HCT116 (cell line): ENCODE measurements at regions not wholly inside any gene's neighbourhood (a gene's known extent, or its start where the extent isn't known, plus 50 kb on each side); places are given as distances from the start of the nearest gene placed in this dataset.
A peak's percentile ranks its signal among the peaks of the same experiment; 100 is the strongest.

ENCODE experiments used
- ATAC-seq: fragments of 200-7000 bp; cut with Tn5 transposase; 2 replicates; pipeline ENCODE4 v1.9.1; 2020; ENCODE audit warnings: mild to moderate bottlenecking, moderate library complexity
- BruUV-seq: library from RNA; stranded (reverse); fragments of 400-500 nt; replicated peaks from 2 replicates; lab custom pipeline; 2021; lab: Mats Ljungman, UMichigan
- CTCF ChIA-PET: fragments of 300-600 bp; sonication (Branson Sonifier 250); formaldehyde crosslinking; loops from one replicate; lab custom pipeline; 2021; ENCODE audit warnings: antibody characterized with exemption; lab: Charles Lee
- POLR2A ChIA-PET: fragments of 300-600, 350-600 bp; sonication (Branson Sonifier 250); formaldehyde crosslinking; loops from one replicate; lab custom pipeline; 2021; ENCODE audit warnings: antibody characterized with exemption; lab: Charles Lee
- RAD21 ChIA-PET, 2 experiments: fragments of 300-600 bp; sonication (Branson Sonifier 250); formaldehyde crosslinking; loops; one replicate each; lab custom pipeline; 2023; ENCODE audit warnings: low total read pairs in 2 of 2; ENCODE audit not compliant: uncharacterized antibody in 2 of 2, unreplicated experiment in 2 of 2, low non-redundant PET in 1 of 2; lab: Charles Lee
- DNase-seq: peaks from one replicate; pipeline ENCODE4 v3.0.0-alpha.2; 2010; ENCODE audit warnings: low read depth, low spot score
- H2AFZ ChIP-seq: fragments of 200-600 bp; shearing (Covaris generic), sonication (generic); 2 replicates; pipeline ENCODE4 v1.6.1; 2017; ENCODE audit warnings: low read depth, mixed run types, mixed read lengths, antibody characterized with exemption, low read length; ENCODE audit not compliant: poor library complexity, severe bottlenecking
- H3K27ac ChIP-seq: 2 replicates; pipeline ENCODE4 v1.5.1; 2012; ENCODE audit warnings: low read depth, low read length
- H3K27me3 ChIP-seq: fragments of 200-600 bp; sonication (generic); 2 replicates; pipeline ENCODE4 v1.6.1; 2016; ENCODE audit warnings: mixed run types, low read length, mixed read lengths; ENCODE audit not compliant: insufficient read depth
- H3K36me3 ChIP-seq, 2 experiments: fragments of 200-500 bp in 1 of 2; fragments of 200-600 bp in 1 of 2; sonication (Bioruptor generic) in 1 of 2; sonication (generic) in 1 of 2; 2 replicates each; pipeline versions ENCODE4 v1.5.1 to v1.6.1; 2014 to 2016; ENCODE audit warnings: low read length in 2 of 2, inconsistent platforms in 1 of 2, mixed read lengths in 1 of 2, mixed run types in 1 of 2; ENCODE audit not compliant: insufficient read depth in 2 of 2, control insufficient read depth in 1 of 2
- H3K4me1 ChIP-seq, 2 experiments: fragments of 200-600 bp in 1 of 2; sonication (generic) in 1 of 2; 2 replicates each; pipeline versions ENCODE4 v1.5.1 to v1.6.1; 2012 to 2017; ENCODE audit warnings: low read length in 2 of 2, inconsistent platforms in 1 of 2, mild to moderate bottlenecking in 1 of 2, mixed read lengths in 1 of 2, mixed run types in 1 of 2, moderate library complexity in 1 of 2; ENCODE audit not compliant: insufficient read depth in 2 of 2, control insufficient read depth in 1 of 2
- H3K4me2 ChIP-seq: fragments of 200-600 bp; sonication (generic); 2 replicates; pipeline ENCODE4 v1.6.1; 2017; ENCODE audit warnings: mixed run types, low read length, mixed read lengths
- H3K4me3 ChIP-seq, 2 experiments: fragments of 200-600 bp in 1 of 2; sonication (generic) in 1 of 2; replicated peaks in 1 of 2; 2 replicates each; pipeline ENCODE4 v1.5.1; 2011 to 2016; ENCODE audit warnings: low read length in 2 of 2, control low read depth in 1 of 2, low read depth in 1 of 2, mild to moderate bottlenecking in 1 of 2, mixed read lengths in 1 of 2, mixed run types in 1 of 2
- H3K79me2 ChIP-seq: fragments of 200-600 bp; sonication (generic); 2 replicates; pipeline ENCODE4 v1.6.1; 2017; ENCODE audit warnings: mild to moderate bottlenecking, mixed run types, low read length, moderate library complexity, mixed read lengths; ENCODE audit not compliant: insufficient read depth
- H3K9ac ChIP-seq: fragments of 200-600 bp; sonication (generic); 2 replicates; pipeline ENCODE4 v1.6.1; 2016; ENCODE audit warnings: low read length, mixed read lengths
- H3K9me2 ChIP-seq: fragments of 200-600 bp; sonication (generic), shearing (Covaris generic); 2 replicates; pipeline ENCODE4 v1.6.1; 2017; ENCODE audit warnings: mixed run types, mild to moderate bottlenecking, moderate library complexity; ENCODE audit not compliant: insufficient read depth
- H3K9me3 ChIP-seq, 2 experiments: fragments of 200-500 bp in 1 of 2; fragments of 200-600 bp in 1 of 2; sonication (Bioruptor generic) in 1 of 2; sonication (generic) in 1 of 2; 2 replicates each; pipeline ENCODE4 v1.6.1; 2014 to 2017; ENCODE audit warnings: low read length in 2 of 2, mixed read lengths in 2 of 2, inconsistent platforms in 1 of 2, low read depth in 1 of 2, mild to moderate bottlenecking in 1 of 2, mixed run types in 1 of 2, moderate library complexity in 1 of 2; ENCODE audit not compliant: control insufficient read depth in 1 of 2, insufficient read depth in 1 of 2
- H4K20me1 ChIP-seq: fragments of 200-600 bp; sonication (generic), shearing (Covaris generic); 2 replicates; pipeline ENCODE4 v1.6.1; 2017; ENCODE audit warnings: mixed run types, mild to moderate bottlenecking, moderate library complexity; ENCODE audit not compliant: insufficient read depth
- CBX3 ChIP-seq: IDR thresholded peaks from 2 replicates; pipeline ENCODE4 v1.6.1; 2012; ENCODE audit warnings: low read depth
- CEBPB ChIP-seq: IDR thresholded peaks from 2 replicates; pipeline ENCODE4 v1.6.1; 2012; ENCODE audit warnings: low read depth
- EGR1 ChIP-seq: IDR thresholded peaks from 2 replicates; pipeline ENCODE4 v1.6.1; 2012; ENCODE audit warnings: low read depth
- ELF1 ChIP-seq: IDR thresholded peaks from 2 replicates; pipeline ENCODE4 v1.6.1; 2012; ENCODE audit warnings: low read depth, borderline replicate concordance
- EZH2 ChIP-seq: fragments of 200-600 bp; sonication (generic); IDR thresholded peaks from 2 replicates; pipeline ENCODE4 v1.6.1; 2017; ENCODE audit warnings: antibody characterized with exemption, mixed run types
- MAX ChIP-seq: IDR thresholded peaks from 2 replicates; pipeline ENCODE4 v1.6.1; 2012
- ZFX ChIP-seq: fragments of 450-650 bp; IDR thresholded peaks from 2 replicates; pipeline ENCODE4 v1.6.1; 2017
- ZNF274 ChIP-seq: fragments of 200-500 bp; sonication (Bioruptor generic); IDR thresholded peaks from 2 replicates; pipeline ENCODE4 v1.6.1; 2014; ENCODE audit warnings: mild to moderate bottlenecking, low read depth, low read length, inconsistent platforms
- intact Hi-C: fragments of 100-400 bp; cut with micrococcal nuclease; formaldehyde crosslinking; loops from 2 replicates; pipeline ENCODE4 v1.10.0; 2022
- TF ChIP-seq, protein P1 (sequence below): IDR thresholded peaks from 2 replicates; pipeline ENCODE4 v1.6.1; 2011; ENCODE audit warnings: mild to moderate bottlenecking, low read length, moderate library complexity; ENCODE audit not compliant: insufficient replicate concordance; ENCODE audit errors: extremely low read depth
- TF ChIP-seq, protein P2 (sequence below), 3 experiments: fragments of 200-600 bp in 1 of 3; sonication (generic) in 1 of 3; IDR thresholded peaks in 2 of 3; conservative IDR thresholded peaks in 1 of 3; 2 replicates each; pipeline ENCODE4 v1.5.1; 2012 to 2017; ENCODE audit warnings: low read depth in 2 of 3, low read length in 2 of 3, antibody characterized with exemption in 1 of 3, borderline replicate concordance in 1 of 3, control low read depth in 1 of 3, mild to moderate bottlenecking in 1 of 3, mixed read lengths in 1 of 3, mixed run types in 1 of 3, moderate library complexity in 1 of 3; ENCODE audit not compliant: insufficient read depth in 1 of 3
- TF ChIP-seq, protein P3 (sequence below): IDR thresholded peaks from 2 replicates; pipeline ENCODE4 v1.6.1; 2012

GRCh38 chr12:131455218-131455506 lies 255.7 kb upstream of the SFSWAP start:
- no peak overlapping the region; the same call in 1 of the 2 replicates for H3K27ac ChIP-seq
- H3K4me3 ChIP-seq: no peak overlapping the region
- TF ChIP-seq EGR1 (no peak), ZFX (no peak), EZH2 (no peak), ZNF274 (no peak), ELF1 (no peak), CEBPB (no peak), CBX3 (no peak), MAX (no peak)
- TF ChIP-seq, protein P1, sequence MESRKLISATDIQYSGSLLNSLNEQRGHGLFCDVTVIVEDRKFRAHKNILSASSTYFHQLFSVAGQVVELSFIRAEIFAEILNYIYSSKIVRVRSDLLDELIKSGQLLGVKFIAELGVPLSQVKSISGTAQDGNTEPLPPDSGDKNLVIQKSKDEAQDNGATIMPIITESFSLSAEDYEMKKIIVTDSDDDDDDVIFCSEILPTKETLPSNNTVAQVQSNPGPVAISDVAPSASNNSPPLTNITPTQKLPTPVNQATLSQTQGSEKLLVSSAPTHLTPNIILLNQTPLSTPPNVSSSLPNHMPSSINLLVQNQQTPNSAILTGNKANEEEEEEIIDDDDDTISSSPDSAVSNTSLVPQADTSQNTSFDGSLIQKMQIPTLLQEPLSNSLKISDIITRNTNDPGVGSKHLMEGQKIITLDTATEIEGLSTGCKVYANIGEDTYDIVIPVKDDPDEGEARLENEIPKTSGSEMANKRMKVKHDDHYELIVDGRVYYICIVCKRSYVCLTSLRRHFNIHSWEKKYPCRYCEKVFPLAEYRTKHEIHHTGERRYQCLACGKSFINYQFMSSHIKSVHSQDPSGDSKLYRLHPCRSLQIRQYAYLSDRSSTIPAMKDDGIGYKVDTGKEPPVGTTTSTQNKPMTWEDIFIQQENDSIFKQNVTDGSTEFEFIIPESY: no peak
- TF ChIP-seq, protein P2, sequence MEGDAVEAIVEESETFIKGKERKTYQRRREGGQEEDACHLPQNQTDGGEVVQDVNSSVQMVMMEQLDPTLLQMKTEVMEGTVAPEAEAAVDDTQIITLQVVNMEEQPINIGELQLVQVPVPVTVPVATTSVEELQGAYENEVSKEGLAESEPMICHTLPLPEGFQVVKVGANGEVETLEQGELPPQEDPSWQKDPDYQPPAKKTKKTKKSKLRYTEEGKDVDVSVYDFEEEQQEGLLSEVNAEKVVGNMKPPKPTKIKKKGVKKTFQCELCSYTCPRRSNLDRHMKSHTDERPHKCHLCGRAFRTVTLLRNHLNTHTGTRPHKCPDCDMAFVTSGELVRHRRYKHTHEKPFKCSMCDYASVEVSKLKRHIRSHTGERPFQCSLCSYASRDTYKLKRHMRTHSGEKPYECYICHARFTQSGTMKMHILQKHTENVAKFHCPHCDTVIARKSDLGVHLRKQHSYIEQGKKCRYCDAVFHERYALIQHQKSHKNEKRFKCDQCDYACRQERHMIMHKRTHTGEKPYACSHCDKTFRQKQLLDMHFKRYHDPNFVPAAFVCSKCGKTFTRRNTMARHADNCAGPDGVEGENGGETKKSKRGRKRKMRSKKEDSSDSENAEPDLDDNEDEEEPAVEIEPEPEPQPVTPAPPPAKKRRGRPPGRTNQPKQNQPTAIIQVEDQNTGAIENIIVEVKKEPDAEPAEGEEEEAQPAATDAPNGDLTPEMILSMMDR (IDR thresholded peaks at IDR 0.05 in 2 of 3, conservative IDR thresholded peaks at IDR 0.05 in 1 of 3; ENCODE audit: borderline replicate concordance in 1 of 3, insufficient read depth in 1 of 3, low read depth in 2 of 3, low read length in 2 of 3): no peak
- TF ChIP-seq, protein P3, sequence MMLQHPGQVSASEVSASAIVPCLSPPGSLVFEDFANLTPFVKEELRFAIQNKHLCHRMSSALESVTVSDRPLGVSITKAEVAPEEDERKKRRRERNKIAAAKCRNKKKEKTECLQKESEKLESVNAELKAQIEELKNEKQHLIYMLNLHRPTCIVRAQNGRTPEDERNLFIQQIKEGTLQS: no peak
- intact Hi-C loops: no loop called here
- H3K9me3 ChIP-seq: no peaks in the 10 kb centered on the region
- peak overlapping the region; percentile 40 for H3K4me2 ChIP-seq
- H4K20me1 ChIP-seq: no peaks in the 10 kb centered on the region
- POLR2A ChIA-PET: interaction anchor here (1.0 kb wide), 1 partner anchor 342 kb away, joined by 3 read pairs; no protein-coding TSS in a partner anchor
- H3K9ac ChIP-seq: no peak overlapping the region
- H3K4me1 ChIP-seq: peaks cover 2 to 13% of the 10 kb centered on the region in 2 experiments; a peak in 2 of 4 replicates
- RAD21 ChIA-PET: interaction anchor here (0.6 to 1.7 kb wide), 10 partner anchors 8 to 409 kb away, joined by 3 to 10 read pairs (median 6); no protein-coding TSS in a partner anchor
- peak overlapping the region; percentile 18 for H2AFZ ChIP-seq
- CTCF ChIA-PET: interaction anchor here (0.7 to 2.2 kb wide), 16 partner anchors 8 to 379 kb away, joined by 3 to 43 read pairs (median 4); no protein-coding TSS in a partner anchor
- H3K9me2 ChIP-seq: no peaks in the 10 kb centered on the region
- DNase-seq (no peak), ATAC-seq (no peak)
- BruUV-seq: no TSS peak
- H3K79me2 ChIP-seq: no peaks in the 10 kb centered on the region
- H3K36me3 ChIP-seq: no peaks in the 10 kb centered on the region
- H3K27me3 ChIP-seq: 0 out of 2 replicates have a peak, but pooled peaks cover 6% of the 10 kb centered on the region
